CD14-positive monocyte (primary cell): ENCODE measurements at regions not wholly inside any gene's neighbourhood (a gene's known extent, or its start where the extent isn't known, plus 50 kb on each side); places are given as distances from the start of the nearest gene placed in this dataset.

Experiments
- DNase-seq, 3 donors: peaks; one replicate each; pipeline ENCODE4 v3.0.0-alpha.2; 2011 to 2022
- H2AFZ ChIP-seq: 2 replicates; pipeline ENCODE4 v1.6.0; 2012; ENCODE audit warnings: mild to moderate bottlenecking, low read depth, low read length, inconsistent platforms; ENCODE audit not compliant: insufficient read depth, poor library complexity, severe bottlenecking
- H3K27ac ChIP-seq, 2 donors: 1 replicate in 1 of 2; 2 replicates in 1 of 2; pipeline ENCODE4 v1.5.1; 2012 to 2013; ENCODE audit warnings: low read length in 2 of 2, control low read depth in 1 of 2, inconsistent platforms in 1 of 2, low read depth in 1 of 2, mild to moderate bottlenecking in 1 of 2
- H3K27me3 ChIP-seq, 2 donors: one replicate each; pipeline versions ENCODE4 v1.6.0 to v1.6.1; 2011 to 2013; ENCODE audit warnings: low read length in 2 of 2; ENCODE audit not compliant: control insufficient read depth in 2 of 2, insufficient read depth in 2 of 2
- H3K36me3 ChIP-seq, 2 donors: replicated peaks in 1 of 2; 1 replicate in 1 of 2; 2 replicates in 1 of 2; pipeline versions ENCODE4 v1.5.1 to v1.6.1; 2012 to 2013; ENCODE audit warnings: low read length in 2 of 2, control low read depth in 1 of 2, inconsistent platforms in 1 of 2, mild to moderate bottlenecking in 1 of 2; ENCODE audit not compliant: insufficient read depth in 2 of 2, control insufficient read depth in 1 of 2
- H3K4me1 ChIP-seq, 2 donors: 1 replicate in 1 of 2; 2 replicates in 1 of 2; pipeline versions ENCODE4 v1.5.1 to v1.6.1; 2012 to 2013; ENCODE audit warnings: low read length in 2 of 2, control low read depth in 1 of 2, inconsistent platforms in 1 of 2, mild to moderate bottlenecking in 1 of 2, moderate library complexity in 1 of 2; ENCODE audit not compliant: insufficient read depth in 2 of 2, control insufficient read depth in 1 of 2
- H3K4me2 ChIP-seq: replicated peaks from 2 replicates; pipeline ENCODE3; 2012; ENCODE audit warnings: low read length, moderate library complexity, mild to moderate bottlenecking; ENCODE audit not compliant: poor library complexity, severe bottlenecking; ENCODE audit errors: extremely low read depth
- H3K4me3 ChIP-seq, 3 experiments: fragments of 200-600 bp in 1 of 3; sonication (generic) in 1 of 3; replicated peaks in 1 of 3; 1 replicate in 2 of 3; 2 replicates in 1 of 3; pipeline ENCODE4 v1.5.1; 2011 to 2013; ENCODE audit warnings: low read length in 3 of 3, mild to moderate bottlenecking in 3 of 3, control low read depth in 2 of 3, low read depth in 2 of 3, inconsistent platforms in 1 of 3, moderate library complexity in 1 of 3
- H3K79me2 ChIP-seq: 2 replicates; pipeline ENCODE4 v1.6.0; 2012; ENCODE audit warnings: mild to moderate bottlenecking, control low read depth, inconsistent platforms, low read length, moderate library complexity; ENCODE audit not compliant: insufficient read depth
- H3K9ac ChIP-seq: 2 replicates; pipeline ENCODE4 v1.6.0; 2017; ENCODE audit warnings: low read length, mild to moderate bottlenecking; ENCODE audit not compliant: insufficient read depth, poor library complexity, severe bottlenecking
- H3K9me3 ChIP-seq, 2 donors: replicated peaks in 1 of 2; 1 replicate in 1 of 2; 2 replicates in 1 of 2; pipeline versions ENCODE4 v1.5.1 to v1.6.1; 2012 to 2013; ENCODE audit warnings: low read length in 2 of 2, control low read depth in 1 of 2; ENCODE audit not compliant: control insufficient read depth in 1 of 2, insufficient read depth in 1 of 2
- H4K20me1 ChIP-seq: 2 replicates; pipeline ENCODE4 v1.6.0; 2012; ENCODE audit warnings: mild to moderate bottlenecking, low read length, control low read depth, moderate library complexity; ENCODE audit not compliant: insufficient read depth
- H3K27ac Mint-ChIP-seq, 7 donors: one replicate each; pipeline ENCODE4 v1.8.0; 2020; ENCODE audit warnings: mild to moderate bottlenecking in 7 of 7, mixed read lengths in 7 of 7, moderate library complexity in 6 of 7, inconsistent platforms in 2 of 7
- H3K27me3 Mint-ChIP-seq, 3 donors: one replicate each; pipeline ENCODE4 v1.8.0; 2021 to 2022; ENCODE audit warnings: low read depth in 3 of 3, mild to moderate bottlenecking in 3 of 3, mixed read lengths in 3 of 3, moderate library complexity in 3 of 3, inconsistent platforms in 1 of 3
- H3K36me3 Mint-ChIP-seq, 2 donors: one replicate each; pipeline ENCODE4 v1.8.0; 2020; ENCODE audit warnings: mixed read lengths in 2 of 2, inconsistent platforms in 1 of 2, mild to moderate bottlenecking in 1 of 2
- H3K4me1 Mint-ChIP-seq: one replicate; pipeline ENCODE4 v1.8.0; 2020; ENCODE audit warnings: mild to moderate bottlenecking, mixed read lengths
- H3K4me3 Mint-ChIP-seq, 2 donors: one replicate each; pipeline ENCODE4 v1.8.0; 2020; ENCODE audit warnings: mild to moderate bottlenecking in 2 of 2, mixed read lengths in 2 of 2, moderate library complexity in 1 of 2
- H3K9me3 Mint-ChIP-seq, 7 donors: one replicate each; pipeline ENCODE4 v1.8.0; 2020 to 2022; ENCODE audit warnings: mixed read lengths in 7 of 7, mild to moderate bottlenecking in 6 of 7, moderate library complexity in 6 of 7, inconsistent platforms in 2 of 7
- WGBS: methylation state at CpG from one replicate; pipeline ENCODE4 v1.1.5; 2013; ENCODE audit warnings: missing lambda C conversion rate; ENCODE audit not compliant: insufficient coverage; 5-methylcytosine and 5-hydroxymethylcytosine counted together
- intact Hi-C, 2 donors: fragments of 100-400 bp; cut with micrococcal nuclease; formaldehyde crosslinking; loops; one replicate each; pipeline versions ENCODE4 v1.15.0 to v1.15.1; 2023
- TF ChIP-seq, protein P1 (sequence below): fragments of 200-600 bp; IDR thresholded peaks from one replicate; pipeline ENCODE4 v1.8.0; 2022; ENCODE audit warnings: antibody characterized with exemption, mild to moderate bottlenecking

DNA sequence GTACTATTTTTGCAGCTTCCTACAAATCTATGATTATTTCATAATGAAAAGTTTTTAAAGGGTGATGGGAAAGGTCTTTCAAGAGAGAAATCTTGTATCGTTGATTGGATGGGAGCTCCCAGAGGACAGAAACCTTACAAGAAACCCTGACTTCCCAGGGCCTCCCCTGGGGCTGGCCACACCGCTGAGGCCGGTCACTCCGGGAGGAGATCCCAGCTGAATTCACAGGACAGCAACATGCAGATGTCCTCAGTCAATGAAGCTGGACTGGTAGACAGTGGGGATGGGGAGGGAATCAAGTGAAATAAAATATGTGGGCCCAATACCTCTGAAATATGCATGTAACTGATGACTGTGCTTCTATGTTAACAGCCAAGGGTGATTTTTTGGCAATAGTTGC is 135.6 kb downstream of the TFCP2L1 start:
- no peak overlapping the region for H2AFZ ChIP-seq
- H3K4me3 Mint-ChIP-seq: no peak overlapping the region
- no peak for DNase-seq
- no peaks in the 10 kb centered on the region for H3K79me2 ChIP-seq
- H3K27ac Mint-ChIP-seq: no peak overlapping the region
- H3K36me3 ChIP-seq: no peaks in the 10 kb centered on the region
- H3K4me1 ChIP-seq: no peaks in the 10 kb centered on the region
- 100% methylated on average over 3 of the region's 4 CpGs for WGBS
- no peaks in the 10 kb centered on the region for H3K27me3 ChIP-seq
- H3K4me2 ChIP-seq: no peak overlapping the region
- no peak overlapping the region for H3K9ac ChIP-seq
- no peaks in the 10 kb centered on the region for H3K36me3 Mint-ChIP-seq
- H3K27ac ChIP-seq: no peak overlapping the region
- TF ChIP-seq, protein P1, sequence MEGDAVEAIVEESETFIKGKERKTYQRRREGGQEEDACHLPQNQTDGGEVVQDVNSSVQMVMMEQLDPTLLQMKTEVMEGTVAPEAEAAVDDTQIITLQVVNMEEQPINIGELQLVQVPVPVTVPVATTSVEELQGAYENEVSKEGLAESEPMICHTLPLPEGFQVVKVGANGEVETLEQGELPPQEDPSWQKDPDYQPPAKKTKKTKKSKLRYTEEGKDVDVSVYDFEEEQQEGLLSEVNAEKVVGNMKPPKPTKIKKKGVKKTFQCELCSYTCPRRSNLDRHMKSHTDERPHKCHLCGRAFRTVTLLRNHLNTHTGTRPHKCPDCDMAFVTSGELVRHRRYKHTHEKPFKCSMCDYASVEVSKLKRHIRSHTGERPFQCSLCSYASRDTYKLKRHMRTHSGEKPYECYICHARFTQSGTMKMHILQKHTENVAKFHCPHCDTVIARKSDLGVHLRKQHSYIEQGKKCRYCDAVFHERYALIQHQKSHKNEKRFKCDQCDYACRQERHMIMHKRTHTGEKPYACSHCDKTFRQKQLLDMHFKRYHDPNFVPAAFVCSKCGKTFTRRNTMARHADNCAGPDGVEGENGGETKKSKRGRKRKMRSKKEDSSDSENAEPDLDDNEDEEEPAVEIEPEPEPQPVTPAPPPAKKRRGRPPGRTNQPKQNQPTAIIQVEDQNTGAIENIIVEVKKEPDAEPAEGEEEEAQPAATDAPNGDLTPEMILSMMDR: no peak
- no peaks in the 10 kb centered on the region for H4K20me1 ChIP-seq
- peaks cover 3 to 6% (median 4%) of the 10 kb centered on the region in 3 donors for H3K27me3 Mint-ChIP-seq
- no peaks in the 10 kb centered on the region for H3K9me3 ChIP-seq
- intact Hi-C loops: no loop called here
- H3K4me1 Mint-ChIP-seq: no peaks in the 10 kb centered on the region
- no peak overlapping the region for H3K4me3 ChIP-seq
- peaks cover 0 to 2% (median 0%) of the 10 kb centered on the region in 7 donors for H3K9me3 Mint-ChIP-seq

DNA sequence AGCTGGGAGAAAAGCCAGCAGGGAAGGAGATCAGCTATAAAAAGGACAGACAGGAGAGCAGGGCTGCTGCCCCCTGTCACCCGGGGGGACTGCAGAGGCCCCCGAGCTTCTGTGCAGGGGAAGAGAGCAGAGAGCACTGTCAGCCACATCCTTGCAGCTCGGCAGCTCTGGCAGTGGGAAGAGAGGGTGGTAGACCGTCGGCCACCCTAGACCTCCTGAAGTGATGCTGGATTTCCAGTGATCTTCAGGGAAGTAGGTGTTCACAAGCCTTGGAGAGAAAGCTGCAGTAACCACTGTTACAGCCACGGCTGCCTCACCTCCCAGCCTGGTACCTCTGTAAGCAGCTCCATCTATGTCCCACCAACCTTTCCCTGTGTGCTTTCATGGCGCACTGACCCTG is 134.9 kb downstream of the TFCP2L1 start:
- H3K36me3 Mint-ChIP-seq: no peaks in the 10 kb centered on the region
- intact Hi-C loops: no loop called here
- Histone ChIP-seq H3K4me1 (no peaks in the 10 kb centered on the region), H3K27me3 (no peaks in the 10 kb centered on the region), H3K9ac (no peak overlapping the region), H3K27ac (no peak overlapping the region), H4K20me1 (no peaks in the 10 kb centered on the region), H3K4me3 (no peak overlapping the region), H3K36me3 (no peaks in the 10 kb centered on the region), H2AFZ (no peak overlapping the region), H3K79me2 (no peaks in the 10 kb centered on the region), H3K9me3 (no peaks in the 10 kb centered on the region), H3K4me2 (no peak overlapping the region)
- peaks cover 0 to 2% (median 0%) of the 10 kb centered on the region in 7 donors for H3K9me3 Mint-ChIP-seq
- no peak overlapping the region for H3K27ac Mint-ChIP-seq
- TF ChIP-seq, protein P1: no peak
- H3K4me1 Mint-ChIP-seq: no peaks in the 10 kb centered on the region
- peaks cover 3 to 6% (median 4%) of the 10 kb centered on the region in 3 donors for H3K27me3 Mint-ChIP-seq
- no peak overlapping the region for H3K4me3 Mint-ChIP-seq
- no peak for DNase-seq
- 81% methylated on average over 7 of the region's 7 CpGs for WGBS
